ENCODE measurements at regions not wholly inside any gene's neighbourhood (a gene's known extent, or its start where the extent isn't known, plus 50 kb on each side); places are given as distances from the start of the nearest gene placed in this dataset.

DNA sequence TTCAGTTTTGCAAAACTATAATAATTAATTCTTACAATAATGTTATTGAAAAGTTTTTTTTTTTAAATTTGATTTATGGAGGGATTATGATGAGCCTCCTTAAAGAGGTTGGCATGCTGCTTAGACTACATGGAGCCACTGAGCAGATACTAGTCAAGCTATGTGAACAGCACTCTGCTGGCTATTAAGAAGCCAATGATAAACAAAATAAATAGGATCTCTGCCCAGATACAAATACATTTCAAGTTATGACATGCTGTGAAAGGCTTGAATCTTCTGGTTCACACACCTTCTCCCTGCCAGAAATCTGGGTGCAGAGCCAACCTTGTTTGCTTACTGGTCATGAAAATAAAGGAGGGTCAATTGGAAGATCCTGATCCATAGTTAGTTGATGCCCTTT, 107.4 kb upstream of the NAV3 start:
- DNase-seq (ENCODE audit: low read depth): no peak
- TF ChIP-seq POLR2A (IDR thresholded peaks at IDR 0.05; ENCODE audit: extremely low read depth, insufficient read length) (no peak), MYC (IDR thresholded peaks at IDR 0.05; ENCODE audit: low read depth, low read length) (no peak), CTCF (IDR thresholded peaks at IDR 0.05; ENCODE audit: low read depth, low read length) (no peak)
- TF ChIP-seq, protein P1, sequence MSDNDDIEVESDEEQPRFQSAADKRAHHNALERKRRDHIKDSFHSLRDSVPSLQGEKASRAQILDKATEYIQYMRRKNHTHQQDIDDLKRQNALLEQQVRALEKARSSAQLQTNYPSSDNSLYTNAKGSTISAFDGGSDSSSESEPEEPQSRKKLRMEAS (IDR thresholded peaks at IDR 0.05; ENCODE audit: low read depth, low read length): no peak
- no peak overlapping the region for H3K4me3 ChIP-seq (ENCODE audit: low read depth, low read length)

DNA sequence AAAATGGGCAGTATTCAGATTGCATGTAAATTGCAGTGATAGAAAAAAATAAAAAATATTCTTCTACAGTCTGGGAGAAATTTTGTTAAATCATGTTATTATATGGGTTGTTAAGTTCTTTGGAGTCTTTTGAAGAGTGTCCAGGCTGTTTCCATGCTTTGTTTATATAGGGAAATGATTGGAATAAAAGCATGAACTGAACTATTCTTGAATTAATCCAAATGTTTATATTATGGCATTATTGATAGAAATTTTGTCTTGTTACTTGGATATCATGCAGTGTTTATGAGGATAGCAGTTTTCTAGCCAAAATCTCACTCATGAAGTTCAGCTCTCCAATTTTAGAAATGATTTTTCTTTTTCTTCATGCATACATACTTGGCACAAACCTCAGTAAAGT, 108.2 kb upstream of the NAV3 start:
- TF ChIP-seq POLR2A (IDR thresholded peaks at IDR 0.05; ENCODE audit: extremely low read depth, insufficient read length): no peak
- TF ChIP-seq MYC (IDR thresholded peaks at IDR 0.05; ENCODE audit: low read depth, low read length): no peak
- TF ChIP-seq, protein P1 (IDR thresholded peaks at IDR 0.05; ENCODE audit: low read depth, low read length): no peak
- no peak for TF ChIP-seq CTCF (IDR thresholded peaks at IDR 0.05; ENCODE audit: low read depth, low read length)

GRCh38 chr12:77720258-77720657, 110.4 kb upstream of the NAV3 start:
- TF ChIP-seq, protein P1 (IDR thresholded peaks at IDR 0.05; ENCODE audit: low read depth, low read length): no peak
- no peak for TF ChIP-seq MYC (IDR thresholded peaks at IDR 0.05; ENCODE audit: low read depth, low read length)
- no peak for TF ChIP-seq CTCF (IDR thresholded peaks at IDR 0.05; ENCODE audit: low read depth, low read length)
- no peak for TF ChIP-seq POLR2A (IDR thresholded peaks at IDR 0.05; ENCODE audit: extremely low read depth, insufficient read length)
- no peak for DNase-seq (ENCODE audit: low read depth)
- no peak overlapping the region for H3K4me3 ChIP-seq (ENCODE audit: low read depth, low read length)

More for the DNA sequence above, 108.2 kb upstream of the NAV3 start:
- DNase-seq (ENCODE audit: low read depth): no peak
- H3K4me3 ChIP-seq (ENCODE audit: low read depth, low read length): no peak overlapping the region

DNA sequence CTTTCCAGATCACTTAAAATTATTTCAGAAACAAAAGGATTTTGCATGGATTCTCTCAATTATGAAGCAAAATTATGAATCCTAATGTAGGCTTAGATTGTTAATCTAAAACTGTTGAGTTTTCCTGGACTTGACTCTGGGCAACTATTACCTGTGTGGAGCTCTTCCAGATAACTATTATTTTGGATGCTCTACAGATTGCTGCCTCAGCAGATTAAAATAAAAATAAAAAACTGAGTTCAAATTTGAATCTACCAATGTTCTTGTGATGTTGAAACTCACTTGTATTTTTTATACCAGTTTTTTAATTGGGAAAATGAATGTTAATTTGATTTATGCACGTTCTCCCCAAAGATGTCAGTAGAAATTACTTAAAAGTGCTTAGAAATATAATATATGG, 120.5 kb upstream of the NAV3 start:
- H3K4me3 ChIP-seq (ENCODE audit: low read depth, low read length): no peak overlapping the region
- TF ChIP-seq CTCF (IDR thresholded peaks at IDR 0.05; ENCODE audit: low read depth, low read length) (no peak), MYC (IDR thresholded peaks at IDR 0.05; ENCODE audit: low read depth, low read length) (no peak), POLR2A (IDR thresholded peaks at IDR 0.05; ENCODE audit: extremely low read depth, insufficient read length) (no peak)
- TF ChIP-seq, protein P1 (IDR thresholded peaks at IDR 0.05; ENCODE audit: low read depth, low read length): no peak
- DNase-seq (ENCODE audit: low read depth): no peak

- DNase-seq (ENCODE audit: low read depth): no peak
- H3K4me3 ChIP-seq (ENCODE audit: low read depth, low read length): no peak overlapping the region
- TF ChIP-seq, protein P1 (IDR thresholded peaks at IDR 0.05; ENCODE audit: low read depth, low read length): no peak
- no peak for TF ChIP-seq MYC (IDR thresholded peaks at IDR 0.05; ENCODE audit: low read depth, low read length)
- no peak for TF ChIP-seq CTCF (IDR thresholded peaks at IDR 0.05; ENCODE audit: low read depth, low read length)
- no peak for TF ChIP-seq POLR2A (IDR thresholded peaks at IDR 0.05; ENCODE audit: extremely low read depth, insufficient read length)
Observed at GRCh38 chr12:77697126-77697525, 133.6 kb upstream of the NAV3 start.

GRCh38 chr12:77696183-77696582, 134.5 kb upstream of the NAV3 start:
- H3K4me3 ChIP-seq (ENCODE audit: low read depth, low read length): no peak overlapping the region
- TF ChIP-seq, protein P1 (IDR thresholded peaks at IDR 0.05; ENCODE audit: low read depth, low read length): no peak
- TF ChIP-seq CTCF (IDR thresholded peaks at IDR 0.05; ENCODE audit: low read depth, low read length) (no peak), MYC (IDR thresholded peaks at IDR 0.05; ENCODE audit: low read depth, low read length) (no peak), POLR2A (IDR thresholded peaks at IDR 0.05; ENCODE audit: extremely low read depth, insufficient read length) (no peak)
- DNase-seq (ENCODE audit: low read depth): peak; percentile 4
